LHCN-M2 (cell line): ENCODE measurements at regions not wholly inside any gene's neighbourhood (a gene's known extent, or its start where the extent isn't known, plus 50 kb on each side); places are given as distances from the start of the nearest gene placed in this dataset.

Source experiments
- DNase-seq: peaks from one replicate; pipeline ENCODE4 v3.0.0-alpha.2; 2012; ENCODE audit warnings: low read depth

- peak; percentile 64 for DNase-seq
Observed at GRCh38 chr3:72593881-72594397, 254.3 kb downstream of the SHQ1 start.

GRCh38 chr3:72591522-72592421 lies 256.5 kb downstream of the SHQ1 start:
- DNase-seq: peak; percentile 34

GRCh38 chr3:72590732-72591221 lies 257.5 kb downstream of the SHQ1 start:
- DNase-seq: no peak

- no peak for DNase-seq
Observed at GRCh38 chr3:72587282-72587681, 261.0 kb downstream of the SHQ1 start.

GRCh38 chr3:72586694-72587093 lies 261.6 kb downstream of the SHQ1 start:
- no peak for DNase-seq

GRCh38 chr3:72585966-72586365 lies 262.3 kb downstream of the SHQ1 start:
- DNase-seq: no peak

- no peak for DNase-seq
Observed at GRCh38 chr3:72584262-72584661, 264.0 kb downstream of the SHQ1 start.

GRCh38 chr3:72582963-72583362 lies 265.3 kb downstream of the SHQ1 start:
- no peak for DNase-seq

- no peak for DNase-seq
Observed at GRCh38 chr3:72582211-72582878, 265.9 kb downstream of the SHQ1 start.

GRCh38 chr3:72580900-72581299 lies 267.3 kb downstream of the SHQ1 start:
- no peak for DNase-seq

GRCh38 chr3:72580246-72580756 lies 267.9 kb downstream of the SHQ1 start:
- DNase-seq: no peak

- no peak for DNase-seq
Observed at GRCh38 chr3:72579581-72580245, 268.5 kb downstream of the SHQ1 start.

GRCh38 chr3:72579191-72579580 lies 269.1 kb downstream of the SHQ1 start:
- DNase-seq: no peak

- no peak for DNase-seq
Observed at GRCh38 chr3:72577190-72577589, 271.1 kb downstream of the SHQ1 start.

GRCh38 chr3:72576563-72576962 lies 271.7 kb downstream of the SHQ1 start:
- DNase-seq: no peak

- DNase-seq: peak; percentile 61
Observed at GRCh38 chr3:72574144-72574543, 274.1 kb downstream of the SHQ1 start.

GRCh38 chr3:72573051-72573450 lies 275.2 kb downstream of the SHQ1 start:
- no peak for DNase-seq

GRCh38 chr3:72572489-72573007 lies 275.7 kb downstream of the SHQ1 start:
- DNase-seq: no peak

GRCh38 chr3:72571638-72572114 lies 276.6 kb downstream of the SHQ1 start:
- no peak for DNase-seq

GRCh38 chr3:72571052-72571451 lies 277.2 kb downstream of the SHQ1 start:
- no peak for DNase-seq

- no peak for DNase-seq
Observed at GRCh38 chr3:72569754-72570440, 278.3 kb downstream of the SHQ1 start.
